ENCODE measurements at regions not wholly inside any gene's neighbourhood (a gene's known extent, or its start where the extent isn't known, plus 50 kb on each side); places are given as distances from the start of the nearest gene placed in this dataset.

GRCh38 chr15:62437753-62438152, 272.7 kb upstream of the C2CD4B start:
- TF ChIP-seq EZH2 (IDR thresholded peaks at IDR 0.05; ENCODE audit: insufficient read depth, low read length) (no peak), CTCF (IDR thresholded peaks at IDR 0.05; ENCODE audit: insufficient read depth, low read depth, low read length) (no peak)
- Histone ChIP-seq H3K4me2 (ENCODE audit: low read length) (no peak overlapping the region), H3K9ac (ENCODE audit: low read length) (no peak overlapping the region), H3K27ac (ENCODE audit: low read depth, low read length) (no peak overlapping the region), H3K4me3 (ENCODE audit: insufficient read depth, low read depth, low read length) (no peak overlapping the region), H3K36me3 (ENCODE audit: insufficient read depth, low read length) (no peaks in the 10 kb centered on the region), H3K79me2 (ENCODE audit: insufficient read depth, low read length) (peaks cover 5% of the 10 kb centered on the region), H4K20me1 (ENCODE audit: insufficient read depth, low read length) (peaks cover 4% of the 10 kb centered on the region), H2AFZ (ENCODE audit: low read depth, low read length) (no peak overlapping the region), H3K9me3 (ENCODE audit: insufficient read depth, low read depth, low read length) (no peaks in the 10 kb centered on the region), H3K27me3 (ENCODE audit: insufficient read depth, low read length) (no peaks in the 10 kb centered on the region), H3K4me1 (ENCODE audit: insufficient read depth, low read length) (no peaks in the 10 kb centered on the region)
- Mint-ChIP-seq H3K27ac (ENCODE audit: unreplicated experiment) (no peak overlapping the region), H3K36me3 (ENCODE audit: low read depth, unreplicated experiment) (peaks cover 7% of the 10 kb centered on the region), H3K9me3 (ENCODE audit: unreplicated experiment) (no peaks in the 10 kb centered on the region), H3K4me3 (ENCODE audit: unreplicated experiment) (no peak overlapping the region), H3K4me1 (ENCODE audit: low read depth, unreplicated experiment) (no peaks in the 10 kb centered on the region), H3K27me3 (ENCODE audit: low read depth, unreplicated experiment) (peaks cover 1% of the 10 kb centered on the region)
- no peak for DNase-seq (ENCODE audit: low read depth)
- FAIRE-seq = no peak

GRCh38 chr15:62439543-62440016, 274.5 kb upstream of the C2CD4B start:
- no peaks in the 10 kb centered on the region for H3K36me3 ChIP-seq (ENCODE audit: insufficient read depth, low read length)
- H3K27ac ChIP-seq (ENCODE audit: low read depth, low read length) = no peak overlapping the region
- no peak for TF ChIP-seq CTCF (IDR thresholded peaks at IDR 0.05; ENCODE audit: insufficient read depth, low read depth, low read length)
- TF ChIP-seq EZH2 (IDR thresholded peaks at IDR 0.05; ENCODE audit: insufficient read depth, low read length) = no peak
- H2AFZ ChIP-seq (ENCODE audit: low read depth, low read length) = no peak overlapping the region
- DNase-seq (ENCODE audit: low read depth) (no peak), FAIRE-seq (no peak)
- H3K9me3 Mint-ChIP-seq (ENCODE audit: unreplicated experiment) = no peaks in the 10 kb centered on the region
- H3K4me1 ChIP-seq (ENCODE audit: insufficient read depth, low read length) = peaks cover 5% of the 10 kb centered on the region
- H3K36me3 Mint-ChIP-seq (ENCODE audit: low read depth, unreplicated experiment) = peaks cover 7% of the 10 kb centered on the region
- H4K20me1 ChIP-seq (ENCODE audit: insufficient read depth, low read length) = peaks cover 4% of the 10 kb centered on the region
- H3K27ac Mint-ChIP-seq (ENCODE audit: unreplicated experiment) = no peak overlapping the region
- no peak overlapping the region for H3K4me3 ChIP-seq (ENCODE audit: insufficient read depth, low read depth, low read length)
- H3K79me2 ChIP-seq (ENCODE audit: insufficient read depth, low read length) = peaks cover 5% of the 10 kb centered on the region
- no peaks in the 10 kb centered on the region for H3K9me3 ChIP-seq (ENCODE audit: insufficient read depth, low read depth, low read length)
- H3K27me3 Mint-ChIP-seq (ENCODE audit: low read depth, unreplicated experiment) = peaks cover 1% of the 10 kb centered on the region
- H3K9ac ChIP-seq (ENCODE audit: low read length) = no peak overlapping the region
- H3K27me3 ChIP-seq (ENCODE audit: insufficient read depth, low read length) = no peaks in the 10 kb centered on the region
- H3K4me1 Mint-ChIP-seq (ENCODE audit: low read depth, unreplicated experiment) = peaks cover 7% of the 10 kb centered on the region
- no peak overlapping the region for H3K4me2 ChIP-seq (ENCODE audit: low read length)
- no peak overlapping the region for H3K4me3 Mint-ChIP-seq (ENCODE audit: unreplicated experiment)

GRCh38 chr15:62440362-62441105, 275.4 kb upstream of the C2CD4B start:
- Histone ChIP-seq H3K79me2 (ENCODE audit: insufficient read depth, low read length) (peaks cover 5% of the 10 kb centered on the region), H3K4me2 (ENCODE audit: low read length) (no peak overlapping the region), H3K27me3 (ENCODE audit: insufficient read depth, low read length) (no peaks in the 10 kb centered on the region), H2AFZ (ENCODE audit: low read depth, low read length) (no peak overlapping the region), H3K9ac (ENCODE audit: low read length) (no peak overlapping the region), H4K20me1 (ENCODE audit: insufficient read depth, low read length) (peaks cover 9% of the 10 kb centered on the region), H3K4me1 (ENCODE audit: insufficient read depth, low read length) (peaks cover 14% of the 10 kb centered on the region), H3K27ac (ENCODE audit: low read depth, low read length) (no peak overlapping the region), H3K9me3 (ENCODE audit: insufficient read depth, low read depth, low read length) (no peaks in the 10 kb centered on the region), H3K36me3 (ENCODE audit: insufficient read depth, low read length) (no peaks in the 10 kb centered on the region), H3K4me3 (ENCODE audit: insufficient read depth, low read depth, low read length) (no peak overlapping the region)
- no peak overlapping the region for H3K27ac Mint-ChIP-seq (ENCODE audit: unreplicated experiment)
- no peaks in the 10 kb centered on the region for H3K9me3 Mint-ChIP-seq (ENCODE audit: unreplicated experiment)
- no peak for FAIRE-seq
- peaks cover 16% of the 10 kb centered on the region for H3K4me1 Mint-ChIP-seq (ENCODE audit: low read depth, unreplicated experiment)
- no peak for TF ChIP-seq CTCF (IDR thresholded peaks at IDR 0.05; ENCODE audit: insufficient read depth, low read depth, low read length)
- TF ChIP-seq EZH2 (IDR thresholded peaks at IDR 0.05; ENCODE audit: insufficient read depth, low read length) = no peak
- peaks cover 4% of the 10 kb centered on the region for H3K36me3 Mint-ChIP-seq (ENCODE audit: low read depth, unreplicated experiment)
- H3K4me3 Mint-ChIP-seq (ENCODE audit: unreplicated experiment) = no peak overlapping the region
- DNase-seq (ENCODE audit: low read depth) = no peak
- peaks cover 1% of the 10 kb centered on the region for H3K27me3 Mint-ChIP-seq (ENCODE audit: low read depth, unreplicated experiment)
